ENCODE measurements at regions not wholly inside any gene's neighbourhood (a gene's known extent, or its start where the extent isn't known, plus 50 kb on each side); places are given as distances from the start of the nearest gene placed in this dataset.

DNA sequence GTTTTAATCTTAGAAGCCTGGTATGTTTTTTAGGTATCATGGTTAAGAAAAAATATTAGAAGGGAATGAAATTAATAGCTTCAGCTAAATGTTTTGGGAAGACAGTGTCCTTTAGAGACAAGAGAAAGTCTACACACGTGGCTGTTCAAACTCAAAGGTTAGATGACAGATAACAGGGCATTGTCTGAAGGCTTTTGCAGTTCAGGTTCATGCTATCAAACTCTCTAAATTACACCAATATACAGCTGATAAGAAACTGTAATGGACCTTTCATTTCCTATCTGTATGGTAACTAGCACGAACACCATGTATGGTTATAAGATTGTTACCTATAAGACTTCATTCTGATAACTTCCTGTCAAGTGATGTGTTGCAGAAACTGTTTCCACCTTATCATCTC is 240.6 kb upstream of the MEF2C start:
- TF ChIP-seq, protein P1, sequence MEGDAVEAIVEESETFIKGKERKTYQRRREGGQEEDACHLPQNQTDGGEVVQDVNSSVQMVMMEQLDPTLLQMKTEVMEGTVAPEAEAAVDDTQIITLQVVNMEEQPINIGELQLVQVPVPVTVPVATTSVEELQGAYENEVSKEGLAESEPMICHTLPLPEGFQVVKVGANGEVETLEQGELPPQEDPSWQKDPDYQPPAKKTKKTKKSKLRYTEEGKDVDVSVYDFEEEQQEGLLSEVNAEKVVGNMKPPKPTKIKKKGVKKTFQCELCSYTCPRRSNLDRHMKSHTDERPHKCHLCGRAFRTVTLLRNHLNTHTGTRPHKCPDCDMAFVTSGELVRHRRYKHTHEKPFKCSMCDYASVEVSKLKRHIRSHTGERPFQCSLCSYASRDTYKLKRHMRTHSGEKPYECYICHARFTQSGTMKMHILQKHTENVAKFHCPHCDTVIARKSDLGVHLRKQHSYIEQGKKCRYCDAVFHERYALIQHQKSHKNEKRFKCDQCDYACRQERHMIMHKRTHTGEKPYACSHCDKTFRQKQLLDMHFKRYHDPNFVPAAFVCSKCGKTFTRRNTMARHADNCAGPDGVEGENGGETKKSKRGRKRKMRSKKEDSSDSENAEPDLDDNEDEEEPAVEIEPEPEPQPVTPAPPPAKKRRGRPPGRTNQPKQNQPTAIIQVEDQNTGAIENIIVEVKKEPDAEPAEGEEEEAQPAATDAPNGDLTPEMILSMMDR (IDR thresholded peaks at IDR 0.05) = no peak
- TF ChIP-seq POLR2A (IDR thresholded peaks at IDR 0.05) = no peak
- no peak for TF ChIP-seq POLR2AphosphoS5 (IDR thresholded peaks at IDR 0.05)
- TF ChIP-seq EP300 (IDR thresholded peaks at IDR 0.05) = no peak
